M059J (cell line): ENCODE measurements at regions not wholly inside any gene's neighbourhood (a gene's known extent, or its start where the extent isn't known, plus 50 kb on each side); places are given as distances from the start of the nearest gene placed in this dataset.

ENCODE experiments used
- DNase-seq: peaks from one replicate; pipeline ENCODE4 v3.0.0-alpha.2; 2012; ENCODE audit warnings: low read depth

GRCh38 chr20:50313827-50314677, 123.4 kb downstream of the CEBPB start:
- DNase-seq = no peak

GRCh38 chr20:50314678-50315335, 124.2 kb downstream of the CEBPB start:
- no peak for DNase-seq

- no peak for DNase-seq
These were observed 125.2 kb downstream of the CEBPB start for GRCh38 chr20:50315586-50316551.

GRCh38 chr20:50317116-50317515, 126.5 kb downstream of the CEBPB start:
- DNase-seq = no peak

GRCh38 chr20:50317609-50318008, 127.0 kb downstream of the CEBPB start:
- no peak for DNase-seq

- DNase-seq = no peak
These were observed 128.1 kb downstream of the CEBPB start for GRCh38 chr20:50318710-50319109.

- DNase-seq = no peak
These were observed 129.6 kb downstream of the CEBPB start for GRCh38 chr20:50320005-50320900.

- DNase-seq = peak; percentile 98
These were observed 130.5 kb downstream of the CEBPB start for GRCh38 chr20:50320901-50321796.

GRCh38 chr20:50321797-50322480, 131.3 kb downstream of the CEBPB start:
- peak; percentile 54 for DNase-seq

GRCh38 chr20:50322703-50323131, 132.1 kb downstream of the CEBPB start:
- DNase-seq = no peak

- peak; percentile 58 for DNase-seq
These were observed 132.6 kb downstream of the CEBPB start for GRCh38 chr20:50323209-50323608.

- no peak for DNase-seq
These were observed 133.4 kb downstream of the CEBPB start for GRCh38 chr20:50323777-50324775.

GRCh38 chr20:50325215-50325614, 134.6 kb downstream of the CEBPB start:
- no peak for DNase-seq

- DNase-seq = no peak
These were observed 135.0 kb downstream of the CEBPB start for GRCh38 chr20:50325651-50326050.

GRCh38 chr20:50327666-50328065, 137.0 kb downstream of the CEBPB start:
- DNase-seq = no peak

- no peak for DNase-seq
These were observed 137.8 kb downstream of the CEBPB start for GRCh38 chr20:50328222-50328979.
